H1 (cell line): ENCODE measurements at regions not wholly inside any gene's neighbourhood (a gene's known extent, or its start where the extent isn't known, plus 50 kb on each side); places are given as distances from the start of the nearest gene placed in this dataset.

ENCODE experiments used
- CBX5 ChIP-seq: fragments of 300-800, 300-1000 bp; sonication (generic); IDR thresholded peaks from 2 replicates; pipeline ENCODE4 v1.7.1; 2016; ENCODE audit warnings: antibody characterized with exemption, low read length, low read depth
- JUND ChIP-seq: IDR thresholded peaks from 2 replicates; pipeline ENCODE4 v1.6.1; 2011; ENCODE audit warnings: mild to moderate bottlenecking, improper control_type of control experiment, low read length
- RAD21 ChIP-seq, 2 experiments: IDR thresholded peaks in 1 of 2; conservative IDR thresholded peaks in 1 of 2; 2 replicates each; pipeline ENCODE4 v1.6.1; 2011; ENCODE audit warnings: low read depth in 2 of 2, low read length in 2 of 2, improper control_type of control experiment in 1 of 2, inconsistent platforms in 1 of 2, mild to moderate bottlenecking in 1 of 2, moderate library complexity in 1 of 2

DNA sequence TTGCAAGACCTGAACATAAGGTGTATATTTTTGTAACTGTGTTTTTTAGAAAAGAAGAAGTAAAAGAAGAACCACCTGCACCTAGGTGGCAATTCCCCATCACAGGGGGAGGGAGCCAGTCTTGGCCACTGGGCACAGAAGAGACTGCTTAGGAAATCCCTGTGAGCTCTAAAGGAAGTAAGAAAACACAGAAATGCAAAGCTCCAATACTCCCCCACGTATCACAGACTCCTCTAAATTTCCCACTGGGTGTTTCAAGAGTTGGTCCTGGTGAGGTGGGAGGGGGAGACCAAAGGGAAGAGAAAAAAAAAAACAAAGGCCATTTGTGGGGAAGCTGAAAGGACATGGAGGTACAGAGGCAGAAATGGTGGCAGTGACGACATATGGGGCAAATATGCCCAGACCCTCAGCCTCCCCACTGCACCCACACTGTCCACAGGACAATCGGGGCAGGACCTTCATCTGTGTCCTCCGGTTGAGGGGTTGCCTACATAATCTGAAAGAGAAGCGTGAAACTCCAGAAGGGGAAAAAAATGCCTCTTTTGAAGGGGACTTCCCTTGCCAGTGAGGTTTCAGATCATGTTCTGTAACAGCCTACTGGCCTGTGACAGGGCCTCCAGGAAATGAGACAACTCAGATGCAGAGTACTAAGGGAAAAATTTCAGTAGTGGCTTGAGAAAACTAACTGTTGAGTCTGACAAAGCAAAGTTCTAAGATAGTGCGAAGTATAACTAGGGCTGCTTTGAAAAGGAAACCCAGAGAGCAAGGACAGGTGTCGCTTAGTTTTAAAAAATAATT is 226.2 kb upstream of the MARCKS start (continued):
- TF ChIP-seq JUND (no peak), RAD21 (IDR thresholded peaks at IDR 0.05 in 1 of 2, conservative IDR thresholded peaks at IDR 0.05 in 1 of 2; ENCODE audit: low read depth in 2 of 2, low read length in 2 of 2) (no peak), CBX5 (no peak)
